Neural cell (in vitro differentiated cells): ENCODE measurements at regions not wholly inside any gene's neighbourhood (a gene's known extent, or its start where the extent isn't known, plus 50 kb on each side); places are given as distances from the start of the nearest gene placed in this dataset.

Source experiments
- EZH2 ChIP-seq: fragments of 200-600, 300-800 bp; shearing (Covaris generic), sonication (generic); IDR thresholded peaks from 2 replicates; pipeline ENCODE4 v1.6.1; 2014; ENCODE audit warnings: antibody characterized with exemption, low read length, borderline replicate concordance, mild to moderate bottlenecking; ENCODE audit not compliant: insufficient read depth, poor library complexity, severe bottlenecking
- MXI1 ChIP-seq: fragments of 450-650 bp; conservative IDR thresholded peaks from 2 replicates; pipeline ENCODE4 v1.6.1; 2014; ENCODE audit warnings: antibody characterized with exemption, mild to moderate bottlenecking; ENCODE audit not compliant: poor library complexity, severe bottlenecking
- SMC3 ChIP-seq: fragments of 450-650 bp; conservative IDR thresholded peaks from 2 replicates; pipeline ENCODE4 v1.6.1; 2014; ENCODE audit warnings: antibody characterized with exemption, mild to moderate bottlenecking, moderate library complexity; ENCODE audit not compliant: poor library complexity
- TF ChIP-seq, protein P1 (sequence below): fragments of 450-650 bp; IDR thresholded peaks from 2 replicates; pipeline ENCODE4 v1.5.1; 2014; ENCODE audit warnings: antibody characterized with exemption, mild to moderate bottlenecking, moderate library complexity; ENCODE audit not compliant: poor library complexity, severe bottlenecking

DNA sequence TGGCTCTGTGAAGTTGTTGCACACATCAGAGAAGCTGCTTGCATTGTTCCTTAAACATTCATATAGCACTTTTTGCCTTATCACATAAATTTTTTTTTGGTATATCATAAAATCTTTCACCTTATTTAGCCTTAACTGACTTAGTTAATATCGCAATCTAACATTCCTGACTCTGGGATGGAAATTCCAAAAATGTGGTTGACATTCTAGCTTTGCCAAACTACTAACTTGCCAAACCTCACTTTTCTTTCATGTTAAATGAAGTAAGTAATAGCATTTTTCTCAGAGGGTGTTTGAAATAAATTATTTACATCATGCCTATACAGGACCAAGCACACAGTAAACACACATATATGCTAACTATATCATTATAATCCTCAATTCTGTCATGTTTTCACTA is 736.9 kb upstream of the PCDH9 start:
- TF ChIP-seq, protein P1, sequence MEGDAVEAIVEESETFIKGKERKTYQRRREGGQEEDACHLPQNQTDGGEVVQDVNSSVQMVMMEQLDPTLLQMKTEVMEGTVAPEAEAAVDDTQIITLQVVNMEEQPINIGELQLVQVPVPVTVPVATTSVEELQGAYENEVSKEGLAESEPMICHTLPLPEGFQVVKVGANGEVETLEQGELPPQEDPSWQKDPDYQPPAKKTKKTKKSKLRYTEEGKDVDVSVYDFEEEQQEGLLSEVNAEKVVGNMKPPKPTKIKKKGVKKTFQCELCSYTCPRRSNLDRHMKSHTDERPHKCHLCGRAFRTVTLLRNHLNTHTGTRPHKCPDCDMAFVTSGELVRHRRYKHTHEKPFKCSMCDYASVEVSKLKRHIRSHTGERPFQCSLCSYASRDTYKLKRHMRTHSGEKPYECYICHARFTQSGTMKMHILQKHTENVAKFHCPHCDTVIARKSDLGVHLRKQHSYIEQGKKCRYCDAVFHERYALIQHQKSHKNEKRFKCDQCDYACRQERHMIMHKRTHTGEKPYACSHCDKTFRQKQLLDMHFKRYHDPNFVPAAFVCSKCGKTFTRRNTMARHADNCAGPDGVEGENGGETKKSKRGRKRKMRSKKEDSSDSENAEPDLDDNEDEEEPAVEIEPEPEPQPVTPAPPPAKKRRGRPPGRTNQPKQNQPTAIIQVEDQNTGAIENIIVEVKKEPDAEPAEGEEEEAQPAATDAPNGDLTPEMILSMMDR, result no peak
- TF ChIP-seq EZH2, result no peak
- TF ChIP-seq MXI1, result no peak
- TF ChIP-seq SMC3, result no peak
